ENCODE measurements at regions not wholly inside any gene's neighbourhood (a gene's known extent, or its start where the extent isn't known, plus 50 kb on each side); places are given as distances from the start of the nearest gene placed in this dataset.

- no peak for TF ChIP-seq POLR2AphosphoS5 (IDR thresholded peaks at IDR 0.05)
- no peak for TF ChIP-seq POLR2A (IDR thresholded peaks at IDR 0.05)
- no peak for TF ChIP-seq CTCF (IDR thresholded peaks at IDR 0.05 in 8 of 11, conservative IDR thresholded peaks at IDR 0.05 in 3 of 11)
- WGBS, 5 donors, result 39 to 57% (median 52%) methylated on average over 3 of the region's 3 CpGs
Measured at GRCh38 chr1:213484333-213484732, 433.3 kb downstream of the RPS6KC1 start.

GRCh38 chr1:213484758-213485157, 433.7 kb downstream of the RPS6KC1 start:
- no peak for TF ChIP-seq POLR2AphosphoS5 (IDR thresholded peaks at IDR 0.05)
- TF ChIP-seq POLR2A (IDR thresholded peaks at IDR 0.05), result no peak
- TF ChIP-seq CTCF (IDR thresholded peaks at IDR 0.05 in 8 of 11, conservative IDR thresholded peaks at IDR 0.05 in 3 of 11), result no peak
- 48 to 95% (median 86%) methylated on average over 1 of the region's 1 CpG for WGBS, 5 donors
- intact Hi-C loops (cut with DNase I; ENCODE audit: low total_unique reads), result no loop called here

More at GRCh38 chr1:213484333-213484732, 433.3 kb downstream of the RPS6KC1 start:
- no peaks in the 10 kb centered on the region for H3K36me3 ChIP-seq
- no peak for DNase-seq
- no peaks in the 10 kb centered on the region for H3K4me1 ChIP-seq
- no peak overlapping the region for H3K27ac ChIP-seq
- H3K9me3 ChIP-seq, result no peaks in the 10 kb centered on the region
- intact Hi-C loops (cut with DNase I; ENCODE audit: low total_unique reads), result no loop called here
- no peak overlapping the region for H3K4me3 ChIP-seq
- H3K27me3 ChIP-seq (replicated peaks in 1 of 7), result no peaks in the 10 kb centered on the region

GRCh38 chr1:213486488-213486887, 435.4 kb downstream of the RPS6KC1 start:
- intact Hi-C loops (cut with DNase I; ENCODE audit: low total_unique reads), result no loop called here
- no peaks in the 10 kb centered on the region for H3K36me3 ChIP-seq
- no peaks in the 10 kb centered on the region for H3K9me3 ChIP-seq
- H3K4me1 ChIP-seq, result no peaks in the 10 kb centered on the region
- no peaks in the 10 kb centered on the region for H3K27me3 ChIP-seq (replicated peaks in 1 of 7)
- no peak for DNase-seq
- no peak overlapping the region for H3K4me3 ChIP-seq
- WGBS, 5 donors, result 53 to 83% (median 62%) methylated on average over 3 of the region's 3 CpGs
- TF ChIP-seq POLR2AphosphoS5 (IDR thresholded peaks at IDR 0.05) (no peak), CTCF (IDR thresholded peaks at IDR 0.05 in 8 of 11, conservative IDR thresholded peaks at IDR 0.05 in 3 of 11) (no peak), POLR2A (IDR thresholded peaks at IDR 0.05) (no peak)
- no peak overlapping the region for H3K27ac ChIP-seq

More at GRCh38 chr1:213484758-213485157, 433.7 kb downstream of the RPS6KC1 start:
- Histone ChIP-seq H3K4me3 (no peak overlapping the region), H3K27me3 (replicated peaks in 1 of 7) (no peaks in the 10 kb centered on the region), H3K36me3 (no peaks in the 10 kb centered on the region), H3K27ac (no peak overlapping the region), H3K4me1 (no peaks in the 10 kb centered on the region), H3K9me3 (no peaks in the 10 kb centered on the region)
- DNase-seq, result no peak

- intact Hi-C loops (cut with DNase I; ENCODE audit: low total_unique reads), result no loop called here
- Histone ChIP-seq H3K4me1 (no peaks in the 10 kb centered on the region), H3K36me3 (no peaks in the 10 kb centered on the region), H3K9me3 (no peaks in the 10 kb centered on the region), H3K27me3 (replicated peaks in 1 of 7) (no peaks in the 10 kb centered on the region), H3K4me3 (no peak overlapping the region), H3K27ac (no peak overlapping the region)
- 76 to 90% (median 81%) methylated on average over 5 of the region's 5 CpGs for WGBS, 5 donors
- no peak for DNase-seq
- TF ChIP-seq POLR2AphosphoS5 (IDR thresholded peaks at IDR 0.05), result no peak
- no peak for TF ChIP-seq POLR2A (IDR thresholded peaks at IDR 0.05)
- TF ChIP-seq CTCF (IDR thresholded peaks at IDR 0.05 in 8 of 11, conservative IDR thresholded peaks at IDR 0.05 in 3 of 11), result no peak
Measured at GRCh38 chr1:213491468-213491867, 440.4 kb downstream of the RPS6KC1 start.
